NOMO-1 treated with dmso at 0.1 percent for 144 hours (cell line): ENCODE measurements at regions not wholly inside any gene's neighbourhood (a gene's known extent, or its start where the extent isn't known, plus 50 kb on each side); places are given as distances from the start of the nearest gene placed in this dataset.

Experiments used
- DNase-seq: peaks from one replicate; lab custom pipeline; 2025; ENCODE audit not compliant: unreplicated experiment; lab: John Stamatoyannopoulos, UW

DNA sequence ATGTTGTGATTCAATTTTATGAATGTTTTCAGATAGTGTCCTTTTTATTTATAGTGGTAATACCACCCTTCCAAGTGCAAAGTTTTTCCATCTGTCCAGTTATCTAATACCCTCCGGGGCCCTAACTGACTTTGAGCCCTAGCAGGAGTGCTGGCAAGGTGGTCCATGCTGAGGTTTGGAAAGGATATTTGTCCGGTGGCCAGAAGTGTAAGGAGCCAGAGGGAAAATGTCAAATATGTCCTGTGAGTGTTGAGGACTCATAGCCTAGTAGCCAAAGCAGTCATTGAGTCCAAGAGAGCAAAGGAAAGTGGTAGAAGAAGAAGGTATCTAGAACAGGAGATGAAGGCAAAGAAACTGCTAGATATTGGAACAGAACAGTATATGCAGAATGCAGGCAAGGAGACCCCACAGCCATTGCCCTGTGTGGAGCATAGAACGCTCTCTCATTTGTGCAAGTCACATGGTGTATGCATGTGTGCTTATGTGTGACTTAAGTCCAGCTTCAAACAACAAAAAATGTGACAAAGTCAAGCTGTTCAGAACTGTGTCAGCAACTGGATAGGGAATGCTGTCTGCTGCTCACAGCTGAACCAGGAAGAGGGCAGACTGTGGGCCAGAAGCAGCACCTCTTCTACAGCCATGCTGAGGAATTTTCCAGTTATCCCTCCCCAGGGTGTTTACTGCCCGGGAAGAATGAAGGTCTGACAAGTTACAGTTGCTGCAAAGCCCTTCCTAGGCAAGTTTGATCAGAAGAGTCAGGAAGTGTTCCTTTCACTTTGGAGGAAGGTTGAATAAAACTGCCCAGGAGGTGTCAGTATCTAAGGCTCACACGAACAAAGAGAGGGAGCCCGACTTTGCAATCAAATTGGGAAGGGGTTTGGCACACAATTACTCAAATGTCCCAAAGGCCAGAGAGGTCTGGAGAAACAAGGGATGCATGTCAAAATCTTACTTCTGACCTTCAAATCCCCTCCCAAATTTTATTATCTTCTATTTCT, 463.3 kb upstream of the DMAC1 start:
- no peak for DNase-seq

DNA sequence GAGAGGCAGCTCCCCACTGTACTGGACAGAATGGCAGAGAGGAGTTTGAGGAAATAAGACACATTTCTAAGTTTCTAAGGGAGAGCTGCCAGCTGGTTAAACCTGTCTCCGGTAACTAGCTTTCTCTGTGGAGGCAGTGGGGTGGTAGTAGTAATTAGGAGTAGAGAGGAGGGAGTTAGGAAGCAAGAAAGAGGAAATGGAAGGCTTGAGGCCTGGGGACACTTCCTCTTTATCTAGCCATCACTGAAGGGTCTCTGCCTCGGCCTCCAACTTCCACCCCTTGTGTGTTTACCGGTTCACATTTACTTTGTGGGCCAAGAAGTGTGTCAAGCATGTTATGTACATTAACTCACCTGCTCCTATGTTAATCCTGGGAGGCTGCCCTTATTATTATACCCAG, 462.2 kb upstream of the DMAC1 start:
- no peak for DNase-seq

DNA sequence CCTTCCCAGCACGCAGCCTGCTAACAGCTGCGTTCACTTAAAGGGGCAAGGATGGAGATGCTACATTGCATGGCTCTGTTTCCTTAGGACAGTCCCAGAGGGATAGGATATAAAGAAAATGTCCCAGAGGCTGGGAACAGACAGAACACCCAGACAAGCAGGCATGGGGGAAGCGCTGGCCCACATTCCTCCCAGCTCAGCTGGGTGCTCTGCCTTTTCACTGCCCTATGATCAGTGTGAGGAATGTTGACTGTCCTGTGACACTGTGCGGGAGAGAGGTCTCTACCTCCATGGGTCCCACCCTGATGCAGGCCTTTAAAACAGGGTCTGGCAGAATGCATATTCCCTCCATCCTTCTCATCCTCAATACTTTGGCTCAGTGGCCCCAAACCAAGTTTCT, 459.4 kb upstream of the DMAC1 start:
- no peak for DNase-seq

DNA sequence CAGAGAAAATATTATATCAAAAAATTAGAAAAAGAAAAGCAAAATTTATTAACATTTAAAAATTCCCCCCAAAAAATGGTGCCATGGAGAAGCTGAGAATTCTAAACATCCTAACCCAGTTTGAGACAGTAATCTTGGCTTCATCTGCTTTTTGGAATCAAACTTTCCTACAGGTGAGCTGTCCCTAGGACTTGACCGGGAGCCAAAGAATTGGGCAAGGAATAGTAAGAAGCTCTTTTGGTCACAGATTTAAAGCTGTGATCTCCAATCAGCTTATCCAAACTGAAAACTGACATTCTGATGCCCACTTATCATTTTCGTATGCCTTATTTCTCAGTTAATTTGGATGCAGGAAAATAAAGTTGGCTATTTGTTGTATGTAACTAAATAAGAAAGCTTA, 457.3 kb upstream of the DMAC1 start:
- no peak for DNase-seq

DNA sequence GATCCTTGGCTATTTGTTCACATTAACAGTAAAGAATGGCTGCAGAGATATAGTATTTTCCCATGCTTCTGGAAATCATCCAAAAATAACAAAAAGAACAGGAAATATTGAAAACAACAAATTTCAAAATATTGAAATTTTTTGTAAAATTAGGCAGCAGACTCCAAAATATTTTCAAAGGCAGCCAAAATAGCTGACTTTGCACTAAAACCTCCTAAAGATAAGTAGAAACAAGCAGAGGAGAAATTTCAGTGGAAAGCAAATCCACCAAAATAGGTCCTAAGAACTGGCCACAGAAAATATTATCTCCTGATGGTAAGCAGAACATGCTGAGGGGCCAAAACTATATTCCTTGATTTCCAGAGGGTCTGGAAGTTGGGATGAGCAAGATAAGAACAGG, 456.3 kb upstream of the DMAC1 start:
- DNase-seq = no peak

DNA sequence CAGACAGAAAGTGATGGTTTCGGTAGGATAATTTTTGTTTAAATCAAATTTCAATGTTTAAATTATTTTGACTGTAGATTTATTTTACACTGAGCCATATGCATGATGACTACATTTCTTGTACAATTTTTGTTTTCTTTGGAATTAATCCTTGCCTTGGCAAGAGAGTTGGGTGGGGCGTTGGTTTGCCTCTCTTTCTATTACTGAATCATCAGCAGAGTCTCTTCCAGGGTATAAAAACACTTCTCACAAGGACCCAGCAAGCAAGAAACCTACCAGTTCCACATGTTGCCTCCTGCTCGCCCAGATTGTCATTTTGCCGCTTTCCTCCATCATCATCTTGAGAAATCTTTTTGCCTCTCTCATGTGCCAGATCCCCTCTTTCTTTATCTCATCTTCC, 455.0 kb upstream of the DMAC1 start:
- DNase-seq = no peak

DNA sequence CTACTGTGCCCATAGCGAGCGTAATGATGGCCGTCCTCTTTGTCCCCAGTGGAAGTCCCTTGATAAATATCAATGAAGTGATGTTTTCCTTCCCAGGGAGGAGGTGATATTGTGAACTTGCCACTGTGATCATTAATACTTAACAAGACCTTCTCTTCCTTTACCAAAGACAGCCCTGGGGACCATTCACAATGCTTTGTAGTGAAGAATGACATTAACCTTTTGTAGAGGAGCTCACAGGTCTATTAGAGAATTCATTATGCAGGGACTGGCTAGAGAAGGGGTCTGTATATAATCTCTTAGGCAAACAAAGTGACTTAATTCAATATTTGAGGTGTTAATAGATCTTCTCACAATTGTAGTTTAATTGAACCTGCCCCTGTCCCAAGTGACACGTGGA, 452.9 kb upstream of the DMAC1 start:
- DNase-seq = no peak

DNA sequence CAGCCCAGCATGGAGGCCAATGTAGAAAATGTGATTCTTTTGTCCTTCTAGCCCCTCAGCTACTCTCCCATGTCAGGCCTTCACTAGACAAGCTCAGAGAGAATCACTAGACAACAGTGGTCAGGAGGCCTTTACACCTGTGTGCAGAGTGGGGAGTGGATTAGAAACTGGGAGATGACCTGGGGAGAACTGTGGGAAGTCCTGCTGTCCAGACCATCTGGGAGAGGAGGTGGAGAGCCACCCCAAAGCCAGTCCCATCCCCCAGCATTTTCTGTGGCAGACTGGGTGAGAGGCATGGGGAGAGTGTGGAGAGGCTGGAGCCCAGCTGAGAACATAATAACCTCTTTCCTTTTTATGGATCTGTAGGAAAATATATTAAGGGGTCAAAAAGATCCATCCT, 452.0 kb upstream of the DMAC1 start:
- DNase-seq = no peak

DNA sequence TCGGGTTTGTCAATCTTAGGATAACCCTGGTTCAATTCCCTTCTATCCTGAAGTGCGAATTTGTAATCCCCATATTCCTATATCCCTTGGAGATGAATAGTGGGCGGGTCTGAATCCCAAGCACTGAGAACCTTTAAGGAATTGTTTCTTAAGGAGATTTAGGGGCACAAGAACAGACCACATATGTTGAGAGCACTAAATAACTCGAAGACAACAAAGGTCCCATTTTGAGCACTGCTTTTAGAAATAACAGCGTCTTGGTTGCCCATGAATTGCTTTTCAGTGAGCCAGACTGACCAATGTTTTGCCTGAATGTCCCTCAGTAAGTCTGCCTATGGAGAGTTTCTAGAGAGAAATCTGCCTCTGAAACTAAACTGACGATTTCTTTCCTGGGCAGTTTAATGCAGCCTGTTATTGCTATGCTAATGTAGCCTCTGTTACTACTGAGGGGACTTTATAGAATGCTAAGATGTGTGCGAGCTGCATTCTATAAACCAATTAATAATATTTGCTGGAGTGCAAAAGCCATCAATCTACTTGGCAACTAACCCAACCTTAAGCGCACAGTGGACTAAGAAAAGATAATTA, 445.0 kb upstream of the DMAC1 start:
- no peak for DNase-seq

DNA sequence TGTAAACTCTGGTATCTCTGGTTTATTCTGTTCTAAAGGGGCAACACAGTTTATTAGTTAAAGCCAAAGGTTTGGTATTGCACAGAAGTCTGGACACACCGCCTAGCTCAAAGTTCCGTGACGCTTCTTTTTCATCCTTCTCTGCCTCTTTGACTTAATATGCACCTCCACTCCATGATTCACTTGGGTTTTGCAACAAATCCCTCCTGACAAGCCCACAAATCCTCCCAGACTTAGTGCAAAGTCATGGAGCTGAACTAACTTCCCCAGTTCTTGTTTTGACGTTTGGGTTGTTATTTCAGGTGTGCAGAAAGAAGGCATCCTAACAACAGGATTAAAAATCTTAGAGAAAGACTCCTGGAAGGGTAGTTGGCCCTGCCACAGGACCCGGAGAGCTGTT, 441.6 kb upstream of the DMAC1 start:
- DNase-seq = no peak

DNA sequence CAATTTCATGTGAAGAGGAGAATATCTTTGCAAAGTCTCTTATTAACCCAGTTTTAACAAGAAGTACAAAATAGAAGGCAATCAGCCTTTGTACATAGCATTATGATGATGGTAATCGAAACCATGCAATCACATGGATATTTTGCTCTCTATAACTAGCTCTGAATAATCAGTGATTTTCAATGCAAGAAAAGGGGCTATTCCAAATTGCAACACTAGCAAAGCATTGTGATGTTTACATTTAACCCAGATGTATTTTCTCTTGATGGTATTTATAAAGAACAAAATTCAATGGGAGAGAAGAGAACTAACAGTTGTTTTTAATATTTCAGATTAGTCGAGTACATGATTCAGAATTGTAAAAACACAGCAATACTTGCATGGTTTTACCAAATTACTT, 437.5 kb upstream of the DMAC1 start:
- no peak for DNase-seq

DNA sequence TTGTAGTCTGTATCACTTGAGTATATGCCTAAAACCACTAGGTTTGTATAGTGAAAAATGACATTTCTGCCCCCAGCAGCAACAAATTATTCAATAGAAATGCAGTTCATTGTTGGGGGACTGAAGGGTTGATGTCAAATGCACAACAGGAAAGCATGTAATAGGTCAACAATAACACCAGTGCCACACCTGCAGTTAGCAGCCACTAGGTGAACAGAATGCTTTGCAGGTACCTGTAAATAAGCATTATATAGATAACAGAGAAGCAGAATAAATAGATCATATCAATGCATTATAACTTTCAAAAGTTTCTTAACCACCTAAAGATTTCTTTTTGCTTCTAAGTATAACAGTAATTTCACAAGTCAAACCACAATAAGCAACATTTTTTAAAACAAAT, 435.9 kb upstream of the DMAC1 start:
- no peak for DNase-seq

DNA sequence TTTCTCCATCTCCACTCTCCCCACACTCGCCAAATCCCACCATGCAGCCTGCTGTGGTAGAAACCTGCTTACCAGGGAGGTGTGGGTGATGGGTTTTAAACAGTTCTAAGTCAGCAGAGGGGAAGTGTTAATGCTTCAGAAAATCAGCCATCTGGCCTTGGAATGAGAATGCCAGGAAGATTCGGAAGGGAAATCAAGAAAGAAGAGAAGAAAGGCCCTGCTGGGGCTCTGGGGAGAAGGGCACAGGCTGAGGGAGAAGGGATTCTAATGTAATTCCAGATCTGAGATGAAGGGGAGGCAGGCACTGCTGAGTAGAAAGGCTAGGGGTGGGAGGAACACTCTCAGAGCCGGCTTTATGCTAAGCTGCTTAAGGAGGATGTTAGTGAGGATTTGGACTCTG, 434.7 kb upstream of the DMAC1 start:
- DNase-seq = no peak

DNA sequence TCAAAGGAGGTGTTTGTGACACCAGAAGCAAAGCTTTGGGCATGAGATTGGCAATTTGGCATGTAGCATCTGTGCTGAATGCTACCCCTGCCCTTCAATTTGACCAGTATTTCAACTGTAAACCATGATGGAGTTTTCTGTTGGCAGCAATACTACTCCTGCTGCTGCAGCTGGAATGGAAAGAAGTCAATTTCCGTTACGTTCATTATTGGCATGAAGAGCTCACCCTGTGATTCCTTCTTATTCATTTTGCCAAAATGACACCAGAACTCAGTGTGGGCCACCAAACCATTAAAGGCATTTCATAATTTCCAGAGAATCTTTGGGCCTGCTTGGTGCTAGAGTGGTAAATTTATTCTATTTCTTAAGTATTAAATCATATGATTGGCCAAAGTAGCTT, 433.1 kb upstream of the DMAC1 start:
- DNase-seq = no peak

DNA sequence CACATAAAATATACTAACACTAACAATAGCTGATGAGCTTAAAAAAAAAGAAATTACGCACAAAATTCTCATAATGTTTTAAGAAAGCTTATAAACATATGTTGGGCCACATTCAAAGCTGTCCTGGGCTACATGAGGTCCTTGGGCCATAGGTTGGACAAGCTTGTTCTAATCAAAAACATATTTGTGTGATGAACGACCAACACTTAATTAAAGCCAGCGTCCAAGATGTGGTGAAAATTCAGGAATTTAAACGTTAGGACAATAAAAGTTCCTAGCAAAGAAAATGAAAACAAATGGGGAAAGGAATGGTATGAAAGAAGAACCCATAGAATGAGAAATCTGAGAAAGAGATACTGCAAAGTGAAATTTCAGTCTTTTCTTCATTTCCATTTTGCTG, 429.6 kb upstream of the DMAC1 start:
- DNase-seq = no peak

DNA sequence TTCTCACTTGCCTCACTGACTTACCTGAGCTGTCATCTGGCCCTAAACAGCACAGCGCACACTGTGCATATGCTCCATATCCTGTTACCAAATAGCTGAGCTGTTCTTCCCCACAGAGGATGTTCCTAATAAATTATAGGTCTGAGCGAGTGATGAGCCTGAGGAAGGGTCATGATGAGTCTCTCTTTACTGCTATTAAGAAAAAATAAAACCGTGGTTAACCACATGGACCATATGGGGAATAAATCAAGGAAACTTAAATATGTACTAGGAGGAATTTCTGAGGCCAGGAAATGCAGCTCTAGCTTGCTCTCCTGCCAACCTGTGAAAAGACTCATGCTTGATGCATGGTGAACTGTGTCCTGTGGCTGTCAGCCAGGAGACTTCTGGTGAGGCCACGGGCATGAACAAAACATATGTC, 424.8 kb upstream of the DMAC1 start:
- no peak for DNase-seq

DNA sequence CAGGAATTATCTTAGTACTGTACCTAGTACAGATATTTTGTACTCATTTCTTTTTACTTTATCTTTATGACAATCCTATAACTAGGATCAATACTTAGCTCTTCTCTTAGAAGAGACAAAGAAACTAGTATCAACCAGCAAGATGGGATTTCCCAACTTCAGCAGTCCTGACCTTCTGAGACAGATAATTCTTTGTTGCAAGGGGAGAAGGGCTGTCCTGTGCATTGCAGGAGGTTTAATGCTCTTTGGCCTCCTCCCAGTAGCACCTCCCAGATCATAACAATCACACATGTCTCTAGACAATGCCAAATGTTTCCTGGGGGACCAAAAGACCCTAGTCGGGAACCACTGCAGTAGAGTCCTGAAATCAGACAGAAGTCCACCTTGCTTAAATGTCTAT, 424.3 kb upstream of the DMAC1 start:
- DNase-seq = no peak

DNA sequence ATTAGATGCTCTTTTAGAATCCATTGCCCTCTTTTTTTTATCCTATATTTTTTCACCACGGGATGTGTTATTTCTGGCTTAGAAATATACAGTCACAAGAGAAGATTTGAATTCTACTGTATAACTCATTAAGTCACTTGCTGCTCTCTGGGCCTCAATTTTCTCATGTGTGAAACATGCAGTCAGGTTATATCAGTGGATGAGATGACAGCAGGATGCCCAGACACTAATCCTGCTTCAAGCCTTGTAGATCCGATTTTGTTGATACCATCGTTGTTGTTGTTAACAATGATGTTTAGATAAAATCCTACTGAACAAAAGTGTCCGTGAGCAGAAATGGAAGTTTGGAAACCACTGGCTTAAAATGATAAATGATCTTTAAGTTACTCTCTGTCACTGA, 421.9 kb upstream of the DMAC1 start:
- no peak for DNase-seq

DNA sequence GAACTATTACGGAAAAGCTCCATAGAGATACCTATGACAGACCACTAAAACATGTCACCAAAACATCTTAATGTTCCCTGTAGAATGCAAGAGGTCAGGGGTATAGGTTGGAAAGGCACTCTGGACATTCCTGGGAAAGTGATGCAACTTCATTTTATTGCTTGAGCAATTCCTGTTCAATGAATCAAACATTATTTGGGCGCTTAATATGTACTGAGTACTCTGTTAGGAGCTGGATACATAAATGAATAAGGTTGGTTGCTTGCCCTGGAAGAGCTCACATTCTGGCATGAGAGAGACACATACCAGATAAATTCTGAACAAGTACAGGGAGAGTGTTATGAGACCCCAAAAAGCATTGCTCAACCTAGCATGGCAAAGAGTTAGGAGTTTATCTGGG, 408.9 kb upstream of the DMAC1 start:
- no peak for DNase-seq

DNA sequence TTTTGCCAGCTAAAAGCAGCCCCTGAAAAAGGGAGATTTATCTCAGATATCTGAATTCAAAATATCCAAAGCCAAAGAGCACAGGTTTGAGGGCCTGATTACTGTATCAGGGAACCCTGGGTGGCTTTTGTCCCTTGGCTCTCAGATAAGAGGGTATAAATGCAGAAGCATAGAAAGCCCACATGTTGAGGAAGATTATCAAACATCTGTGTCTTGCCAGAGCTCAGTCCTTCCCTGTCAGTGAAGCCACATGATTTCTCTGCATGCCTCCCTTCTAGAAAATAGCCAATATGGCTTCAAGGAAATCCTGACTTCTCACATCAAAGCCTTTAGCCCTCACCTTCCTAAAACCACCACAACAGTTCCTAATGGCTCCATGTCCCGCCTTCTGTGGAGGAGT, 408.0 kb upstream of the DMAC1 start:
- DNase-seq = no peak

DNA sequence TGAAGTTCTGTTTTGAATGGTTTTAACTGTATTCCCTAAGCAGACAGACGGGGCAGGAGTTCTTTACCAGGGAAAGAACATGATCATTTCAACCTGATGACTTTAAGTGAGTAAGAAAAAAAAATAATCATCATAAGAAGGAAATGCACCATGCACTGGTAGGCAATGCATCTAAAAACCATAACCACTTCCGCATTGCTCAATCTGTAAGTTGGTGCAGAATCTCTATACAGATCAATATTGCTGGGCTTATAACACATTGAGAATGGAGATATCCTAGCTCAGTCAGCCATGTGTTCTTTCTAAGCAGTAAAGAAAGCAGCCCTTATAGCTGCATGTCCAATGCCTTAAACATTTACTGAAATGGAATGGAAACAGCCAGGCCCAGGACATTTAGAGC, 407.1 kb upstream of the DMAC1 start:
- no peak for DNase-seq

DNA sequence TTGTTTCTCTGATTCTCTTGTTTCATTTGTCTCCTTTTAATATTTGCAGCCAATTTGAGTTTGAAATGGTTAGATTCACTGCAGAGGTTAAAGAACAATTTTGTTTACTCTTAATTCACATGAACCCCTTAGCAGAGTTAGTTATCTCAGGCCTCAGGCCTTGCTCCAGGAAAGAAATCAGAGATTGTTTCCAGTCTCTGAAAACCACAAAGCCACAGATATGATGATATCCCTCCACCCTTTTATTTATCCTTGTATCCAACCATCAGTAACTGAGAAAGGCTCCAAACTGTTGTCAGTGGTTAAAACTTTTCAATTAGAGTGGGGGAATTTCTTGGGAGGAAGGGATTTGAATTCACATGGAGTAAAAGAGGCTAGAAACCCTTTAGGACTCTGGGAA, 406.0 kb upstream of the DMAC1 start:
- DNase-seq = no peak

DNA sequence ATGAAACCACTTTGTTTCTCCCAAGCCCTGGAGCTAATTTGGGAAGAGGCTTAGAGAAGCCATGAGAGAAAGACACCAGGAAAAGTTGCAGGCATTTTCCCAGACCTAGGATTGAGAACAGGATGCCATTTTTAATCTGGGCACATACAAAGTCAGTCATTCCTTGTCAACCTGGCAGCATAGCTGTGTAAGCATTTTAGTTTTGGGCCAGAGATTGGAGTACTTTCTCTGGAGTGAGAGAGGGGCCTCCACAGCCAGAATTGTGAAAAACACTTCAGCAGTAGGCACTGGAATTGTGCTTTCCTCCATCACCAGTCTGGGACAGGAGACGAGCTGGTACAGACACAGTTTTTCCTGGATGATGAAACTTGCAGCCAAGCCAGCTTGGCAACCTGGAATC, 390.3 kb upstream of the DMAC1 start:
- no peak for DNase-seq
